Right lobe of liver (tissue), 6 donors: ENCODE measurements at regions not wholly inside any gene's neighbourhood (a gene's known extent, or its start where the extent isn't known, plus 50 kb on each side); places are given as distances from the start of the nearest gene placed in this dataset.

Experiments used
- ATAC-seq, 4 donors: fragments of 200-7000 bp; cut with Tn5 transposase; one replicate each; pipeline ENCODE4 v1.9.1; 2020; ENCODE audit warnings: mild to moderate bottlenecking in 4 of 4, moderate library complexity in 4 of 4
- DNase-seq, 3 donors: peaks; one replicate each; pipeline ENCODE4 v3.0.0-alpha.2; 2020
- H3K27ac ChIP-seq, 3 donors: fragments of 200-600 bp; one replicate each; pipeline ENCODE4 v1.8.0; 2022
- H3K27me3 ChIP-seq, 2 donors: fragments of 200-600 bp; one replicate each; pipeline ENCODE4 v1.8.0; 2022
- H3K36me3 ChIP-seq, 4 donors: fragments of 200-600 bp; sonication (generic) in 1 of 4; one replicate each; pipeline versions ENCODE4 v1.5.1 to v1.8.0; 2017 to 2022; ENCODE audit warnings: control low read depth in 1 of 4
- H3K4me1 ChIP-seq, 4 donors: fragments of 200-600 bp; sonication (generic) in 1 of 4; one replicate each; pipeline versions ENCODE4 v1.5.1 to v1.8.0; 2017 to 2022; ENCODE audit warnings: control low read depth in 1 of 4
- H3K4me3 ChIP-seq, 3 donors: fragments of 200-600 bp; one replicate each; pipeline ENCODE4 v1.8.0; 2022
- H3K9me3 ChIP-seq, 4 donors: fragments of 200-600 bp; sonication (generic) in 1 of 4; one replicate each; pipeline versions ENCODE4 v1.5.1 to v1.8.0; 2017 to 2022; ENCODE audit warnings: control low read depth in 1 of 4
- POLR2A ChIP-seq: fragments of 450-650 bp; IDR thresholded peaks from one replicate; pipeline ENCODE4 v1.6.1; 2017; ENCODE audit warnings: antibody characterized with exemption, mild to moderate bottlenecking
- WGBS: methylation state at CpG from one replicate; pipeline ENCODE4 v1.1.6; 2018; ENCODE audit warnings: low coverage, low lambda C conversion rate; ENCODE audit not compliant: insufficient coverage; ENCODE audit errors: missing lambda C conversion rate; 5-methylcytosine and 5-hydroxymethylcytosine counted together
- intact Hi-C, 2 donors: fragments of 100-400 bp; cut with DNase I; formaldehyde crosslinking; loops; one replicate each; pipeline versions ENCODE4 v1.11.2 to v1.14.1; 2022
- TF ChIP-seq, protein P1 (sequence below), 4 donors: fragments of 200-600 bp in 3 of 4; fragments of 450-650 bp in 1 of 4; IDR thresholded peaks; one replicate each; pipeline versions ENCODE4 v1.5.1 to v1.8.0; 2016 to 2022; ENCODE audit warnings: antibody characterized with exemption in 4 of 4, mild to moderate bottlenecking in 2 of 4
- donor health status: DM: no; HTN: yes; CAD: no.
- donor health status: DM: no; HTN: no; CAD: no.
- donor health status: DM: no; HTN: no; CAD: no.
- donor health status: DM: no; HTN: yes; CAD: no.
- donor health status: DM: no; HTN: yes; CAD: no.

DNA sequence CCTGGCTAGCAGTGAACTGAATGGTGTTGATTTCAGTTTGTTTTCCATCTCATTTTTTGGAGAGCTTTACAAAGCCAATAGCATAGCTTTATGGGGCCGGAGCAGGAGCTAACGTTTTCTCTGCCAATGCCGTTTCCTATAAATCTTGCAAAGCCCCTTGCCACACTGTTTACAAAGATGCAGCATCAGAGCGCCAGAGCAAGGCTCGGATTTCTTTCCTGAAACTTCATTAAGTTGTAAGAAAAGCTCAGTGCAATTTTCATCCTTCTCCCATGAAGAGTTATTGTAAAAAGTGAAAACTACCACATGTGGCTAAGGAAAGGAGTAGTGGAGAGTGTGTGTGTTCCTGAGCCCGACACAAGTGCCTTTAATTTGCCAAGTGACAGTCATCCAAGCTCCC, 178.2 kb upstream of the GDNF start:
- TF ChIP-seq, protein P1, sequence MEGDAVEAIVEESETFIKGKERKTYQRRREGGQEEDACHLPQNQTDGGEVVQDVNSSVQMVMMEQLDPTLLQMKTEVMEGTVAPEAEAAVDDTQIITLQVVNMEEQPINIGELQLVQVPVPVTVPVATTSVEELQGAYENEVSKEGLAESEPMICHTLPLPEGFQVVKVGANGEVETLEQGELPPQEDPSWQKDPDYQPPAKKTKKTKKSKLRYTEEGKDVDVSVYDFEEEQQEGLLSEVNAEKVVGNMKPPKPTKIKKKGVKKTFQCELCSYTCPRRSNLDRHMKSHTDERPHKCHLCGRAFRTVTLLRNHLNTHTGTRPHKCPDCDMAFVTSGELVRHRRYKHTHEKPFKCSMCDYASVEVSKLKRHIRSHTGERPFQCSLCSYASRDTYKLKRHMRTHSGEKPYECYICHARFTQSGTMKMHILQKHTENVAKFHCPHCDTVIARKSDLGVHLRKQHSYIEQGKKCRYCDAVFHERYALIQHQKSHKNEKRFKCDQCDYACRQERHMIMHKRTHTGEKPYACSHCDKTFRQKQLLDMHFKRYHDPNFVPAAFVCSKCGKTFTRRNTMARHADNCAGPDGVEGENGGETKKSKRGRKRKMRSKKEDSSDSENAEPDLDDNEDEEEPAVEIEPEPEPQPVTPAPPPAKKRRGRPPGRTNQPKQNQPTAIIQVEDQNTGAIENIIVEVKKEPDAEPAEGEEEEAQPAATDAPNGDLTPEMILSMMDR (IDR thresholded peaks at IDR 0.05) = no peak
- no peak for TF ChIP-seq POLR2A
- DNase-seq = no peak
- Histone ChIP-seq H3K4me3 (no peak overlapping the region), H3K27ac (no peak overlapping the region), H3K9me3 (no peaks in the 10 kb centered on the region), H3K27me3 (no peaks in the 10 kb centered on the region), H3K36me3 (no peaks in the 10 kb centered on the region), H3K4me1 (no peaks in the 10 kb centered on the region)
- no peak for ATAC-seq
- WGBS = 65% methylated on average over 6 of the region's 6 CpGs
- intact Hi-C loops = no loop called here

DNA sequence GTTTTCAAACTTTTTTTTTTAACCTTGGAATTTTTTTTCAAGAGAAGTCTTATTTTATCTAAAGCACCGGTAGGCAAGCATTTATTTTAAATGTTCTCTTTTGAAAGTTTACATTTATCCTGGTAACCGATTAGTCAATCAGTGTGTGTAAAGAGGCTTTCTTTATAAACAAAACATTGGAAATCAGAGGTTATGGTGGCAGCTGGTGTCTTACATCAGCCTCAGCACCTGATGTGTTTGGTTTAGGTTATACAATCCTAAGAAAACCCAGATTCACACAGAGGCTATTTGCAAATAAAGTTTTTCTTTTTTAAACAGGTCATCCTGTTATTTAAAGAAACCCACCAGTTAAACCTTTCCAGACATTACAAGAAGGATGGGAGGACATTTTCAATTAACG, 173.3 kb upstream of the GDNF start:
- TF ChIP-seq, protein P1 (IDR thresholded peaks at IDR 0.05) = no peak
- no peak for TF ChIP-seq POLR2A
- H3K36me3 ChIP-seq = no peaks in the 10 kb centered on the region
- intact Hi-C loops = no loop called here
- H3K27me3 ChIP-seq = no peaks in the 10 kb centered on the region
- no peak overlapping the region for H3K4me3 ChIP-seq
- H3K27ac ChIP-seq = no peak overlapping the region
- ATAC-seq (no peak), DNase-seq (no peak)
- no peaks in the 10 kb centered on the region for H3K4me1 ChIP-seq
- WGBS = 28% methylated on average over 3 of the region's 3 CpGs
- H3K9me3 ChIP-seq = no peaks in the 10 kb centered on the region

DNA sequence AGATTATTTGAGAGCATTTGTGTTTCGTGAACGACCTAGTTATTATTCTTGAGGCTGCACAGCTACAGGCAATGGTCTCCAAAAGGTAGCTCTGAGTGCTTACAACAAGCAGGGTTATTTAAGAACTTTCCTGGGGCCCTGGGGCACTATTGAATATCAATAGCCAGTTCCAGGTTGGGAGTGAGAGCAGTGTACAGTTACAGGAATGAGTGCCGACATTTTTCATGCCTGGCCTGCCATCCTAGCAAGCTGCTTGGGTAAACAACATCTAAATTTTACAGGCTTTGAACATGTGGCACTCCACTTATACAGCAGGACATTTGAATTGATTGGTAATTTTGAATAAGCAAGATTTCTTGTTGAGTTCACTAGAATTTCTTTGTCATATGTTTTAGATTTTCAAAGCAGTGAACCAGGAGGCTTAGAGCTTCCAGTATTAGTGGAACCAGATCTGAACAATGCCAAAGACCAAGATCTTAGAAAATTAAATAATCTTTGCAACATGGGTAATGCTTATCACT, 171.9 kb upstream of the GDNF start:
- no peaks in the 10 kb centered on the region for H3K27me3 ChIP-seq
- WGBS = 61% methylated on average over 3 of the region's 3 CpGs
- H3K4me3 ChIP-seq = no peak overlapping the region
- H3K36me3 ChIP-seq = no peaks in the 10 kb centered on the region
- no peak for DNase-seq
- H3K27ac ChIP-seq = no peak overlapping the region
- no peaks in the 10 kb centered on the region for H3K9me3 ChIP-seq
- H3K4me1 ChIP-seq = no peaks in the 10 kb centered on the region
- no peak for ATAC-seq
- TF ChIP-seq POLR2A = no peak
- TF ChIP-seq, protein P1 (IDR thresholded peaks at IDR 0.05) = no peak
- intact Hi-C loops = no loop called here

DNA sequence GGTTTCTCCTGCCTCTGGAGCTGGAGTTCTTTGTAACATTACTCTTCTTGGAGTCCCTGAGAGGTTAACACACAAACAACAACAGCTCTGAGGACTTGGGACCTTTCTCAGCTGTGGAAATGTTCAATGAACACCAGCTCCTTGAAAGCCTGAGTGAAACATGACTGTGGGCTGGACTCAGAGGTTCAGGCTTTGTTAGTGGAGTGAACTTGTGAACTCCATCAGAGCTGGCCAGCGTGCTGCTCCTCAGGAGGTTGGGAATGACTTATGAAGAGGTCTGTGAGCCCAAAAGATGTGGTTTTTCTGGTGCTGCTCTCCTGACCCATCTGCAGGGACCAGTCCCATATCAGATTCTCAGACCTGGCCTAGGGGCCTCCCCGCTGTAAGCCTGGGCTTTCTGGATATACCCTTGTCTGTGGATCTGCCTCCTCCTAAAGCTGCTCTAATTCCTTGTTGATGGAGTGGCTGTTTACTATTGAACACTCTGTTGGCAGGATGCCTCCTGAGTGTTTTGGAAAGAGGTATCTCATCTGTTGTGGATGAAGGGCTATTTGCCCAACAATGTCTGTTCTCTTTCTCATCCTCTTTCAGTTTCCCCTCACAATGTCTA, 170.0 kb upstream of the GDNF start:
- H3K27ac ChIP-seq = no peak overlapping the region
- intact Hi-C loops = no loop called here
- ATAC-seq (no peak), DNase-seq (no peak)
- no peaks in the 10 kb centered on the region for H3K36me3 ChIP-seq
- WGBS = 80% methylated on average over 1 of the region's 2 CpGs
- no peaks in the 10 kb centered on the region for H3K4me1 ChIP-seq
- no peak for TF ChIP-seq POLR2A
- H3K27me3 ChIP-seq = no peaks in the 10 kb centered on the region
- no peak overlapping the region for H3K4me3 ChIP-seq
- H3K9me3 ChIP-seq = no peaks in the 10 kb centered on the region

DNA sequence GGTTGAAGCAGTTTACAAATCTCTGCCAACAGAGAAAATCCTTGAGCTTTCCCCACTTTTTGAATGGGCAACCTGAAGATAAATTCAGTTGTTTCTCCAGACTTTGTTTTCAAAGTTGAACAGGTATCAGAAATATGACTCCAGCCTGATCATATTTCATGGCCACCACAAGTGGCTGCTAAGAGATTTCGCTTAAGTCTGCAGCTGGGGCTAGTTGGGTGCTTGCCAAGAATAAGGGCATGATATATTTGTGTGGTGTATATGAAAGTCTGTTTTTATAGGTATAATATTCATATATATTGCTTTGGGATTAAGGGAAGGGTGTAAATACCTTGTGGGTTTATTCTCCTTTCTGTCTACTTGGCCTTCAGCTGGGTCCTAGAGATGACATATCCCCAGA, 168.4 kb upstream of the GDNF start:
- Histone ChIP-seq H3K27ac (no peak overlapping the region), H3K9me3 (no peaks in the 10 kb centered on the region), H3K4me3 (no peak overlapping the region), H3K27me3 (no peaks in the 10 kb centered on the region), H3K4me1 (no peaks in the 10 kb centered on the region), H3K36me3 (no peaks in the 10 kb centered on the region)
- DNase-seq (no peak), ATAC-seq (no peak)
- 67% methylated on average over 1 of the region's 1 CpG for WGBS
- intact Hi-C loops = no loop called here
- TF ChIP-seq, protein P1 (IDR thresholded peaks at IDR 0.05) = no peak
- no peak for TF ChIP-seq POLR2A
